H1 (cell line): ENCODE measurements at regions not wholly inside any gene's neighbourhood (a gene's known extent, or its start where the extent isn't known, plus 50 kb on each side); places are given as distances from the start of the nearest gene placed in this dataset.

Experiments
- CTCF ChIA-PET: fragments of 300-600 bp; sonication (Branson Sonifier 250); formaldehyde crosslinking; loops from one replicate; lab custom pipeline; 2021; ENCODE audit not compliant: partially characterized antibody; lab: Charles Lee
- POLR2A ChIA-PET: fragments of 300-600 bp; sonication (Branson Sonifier 250); formaldehyde crosslinking; loops from one replicate; lab custom pipeline; 2021; ENCODE audit warnings: inconsistent platforms; ENCODE audit not compliant: partially characterized antibody; lab: Charles Lee
- DNase-seq, 2 experiments: peaks; one replicate each; pipeline versions ENCODE4 v3.0.0 to v3.0.0-alpha.2; 2010 to 2022; ENCODE audit warnings: low spot score in 2 of 2, low read depth in 1 of 2, mixed read lengths in 1 of 2
- FAIRE-seq: peaks from 2 replicates; lab custom pipeline; 2011; peaks lifted over from hg19 to GRCh38; lab: Jason Lieb, UNC
- H2AFZ ChIP-seq: 2 replicates; pipeline ENCODE4 v1.8.1; 2012; ENCODE audit warnings: low read length, inconsistent platforms
- H2AK5ac ChIP-seq: 2 replicates; pipeline ENCODE4 v1.6.1; 2013; ENCODE audit warnings: low read depth, low read length
- H2BK120ac ChIP-seq: replicated peaks from 2 replicates; pipeline ENCODE3; 2013; ENCODE audit warnings: low read depth, low read length, inconsistent platforms
- H2BK12ac ChIP-seq: 2 replicates; pipeline ENCODE4 v1.6.1; 2013; ENCODE audit warnings: low read depth, low read length
- H2BK15ac ChIP-seq: 2 replicates; pipeline ENCODE4 v1.6.1; 2013; ENCODE audit warnings: low read length
- H2BK20ac ChIP-seq: 2 replicates; pipeline ENCODE4 v1.6.1; 2013; ENCODE audit warnings: low read length
- H2BK5ac ChIP-seq: 2 replicates; pipeline ENCODE4 v1.6.1; 2013; ENCODE audit warnings: low read depth, low read length
- H3K14ac ChIP-seq: 2 replicates; pipeline ENCODE4 v1.6.1; 2013; ENCODE audit warnings: inconsistent platforms; ENCODE audit not compliant: insufficient read length
- H3K18ac ChIP-seq: 2 replicates; pipeline ENCODE4 v1.6.1; 2013; ENCODE audit warnings: low read length; ENCODE audit errors: extremely low read depth
- H3K23ac ChIP-seq: 2 replicates; pipeline ENCODE4 v1.6.1; 2013; ENCODE audit warnings: inconsistent platforms; ENCODE audit not compliant: insufficient read length
- H3K23me2 ChIP-seq: 2 replicates; pipeline ENCODE4 v1.6.1; 2013; ENCODE audit warnings: low read depth, low read length
- H3K27ac ChIP-seq: 2 replicates; pipeline ENCODE4 v1.6.1; 2011; ENCODE audit warnings: low read depth, low read length, inconsistent platforms
- H3K27me3 ChIP-seq, 4 experiments: replicated peaks in 1 of 4; 1 replicate in 1 of 4; 2 replicates in 3 of 4; pipeline versions ENCODE4 v1.6.1 to v1.8.1; 2011 to 2013; ENCODE audit warnings: low read length in 3 of 4, mild to moderate bottlenecking in 3 of 4, inconsistent platforms in 2 of 4, mixed read lengths in 2 of 4, moderate library complexity in 1 of 4; ENCODE audit not compliant: control insufficient read depth in 3 of 4, insufficient read depth in 3 of 4; ENCODE audit errors: extremely low read depth in 1 of 4
- H3K36me3 ChIP-seq, 4 experiments: 2 replicates each; pipeline versions ENCODE4 v1.6.1 to v1.8.1; 2011 to 2013; ENCODE audit warnings: mild to moderate bottlenecking in 4 of 4, low read length in 3 of 4, moderate library complexity in 2 of 4, control low read depth in 1 of 4, inconsistent platforms in 1 of 4; ENCODE audit not compliant: insufficient read depth in 4 of 4, control insufficient read depth in 2 of 4
- H3K4ac ChIP-seq: replicated peaks from 2 replicates; pipeline ENCODE3; 2013; ENCODE audit warnings: low read length, low read depth, mixed read lengths, inconsistent platforms; ENCODE audit not compliant: insufficient read length
- H3K4me1 ChIP-seq, 4 experiments: replicated peaks in 1 of 4; 1 replicate in 1 of 4; 2 replicates in 3 of 4; pipeline versions ENCODE4 v1.6.1 to v1.8.1; 2011 to 2013; ENCODE audit warnings: low read length in 3 of 4, inconsistent platforms in 2 of 4, mixed read lengths in 1 of 4; ENCODE audit not compliant: insufficient read depth in 4 of 4, control insufficient read depth in 3 of 4
- H3K4me2 ChIP-seq, 2 experiments: 2 replicates each; pipeline versions ENCODE4 v1.6.1 to v1.8.1; 2011 to 2013; ENCODE audit warnings: low read depth in 2 of 2, low read length in 2 of 2, control low read depth in 1 of 2, inconsistent platforms in 1 of 2, mild to moderate bottlenecking in 1 of 2; ENCODE audit not compliant: insufficient read depth in 1 of 2
- H3K4me3 ChIP-seq, 4 experiments: fragments of 200-600, 300-600 bp in 1 of 4; sonication (generic), shearing (Covaris generic), sonication (Bioruptor Twin) in 1 of 4; 2 replicates each; pipeline versions ENCODE4 v1.5.1 to v1.8.1; 2011 to 2016; ENCODE audit warnings: low read length in 4 of 4, low read depth in 3 of 4, control low read depth in 2 of 4, inconsistent platforms in 2 of 4, mild to moderate bottlenecking in 2 of 4, mixed read lengths in 1 of 4, moderate library complexity in 1 of 4; ENCODE audit not compliant: insufficient read depth in 2 of 4; ENCODE audit errors: extremely low read depth in 1 of 4
- H3K56ac ChIP-seq: replicated peaks from 2 replicates; pipeline ENCODE3; 2013; ENCODE audit warnings: low read depth, mild to moderate bottlenecking, mixed read lengths, low read length, inconsistent platforms; ENCODE audit not compliant: insufficient read length
- H3K79me1 ChIP-seq: 2 replicates; pipeline ENCODE4 v1.6.1; 2013; ENCODE audit warnings: low read depth, low read length, control low read depth
- H3K79me2 ChIP-seq, 2 experiments: 2 replicates each; pipeline versions ENCODE4 v1.6.1 to v1.8.1; 2012 to 2013; ENCODE audit warnings: low read length in 2 of 2, mild to moderate bottlenecking in 2 of 2, inconsistent platforms in 1 of 2; ENCODE audit not compliant: insufficient read depth in 2 of 2, control insufficient read depth in 1 of 2
- H3K9ac ChIP-seq, 4 experiments: replicated peaks in 1 of 4; 1 replicate in 1 of 4; 2 replicates in 3 of 4; pipeline versions ENCODE4 v1.6.1 to v1.8.1; 2011 to 2013; ENCODE audit warnings: low read depth in 3 of 4, low read length in 3 of 4, control low read depth in 2 of 4, mild to moderate bottlenecking in 2 of 4, moderate library complexity in 2 of 4, inconsistent platforms in 1 of 4; ENCODE audit errors: extremely low read depth in 1 of 4
- H3K9me3 ChIP-seq, 2 experiments: 2 replicates each; pipeline versions ENCODE4 v1.6.1 to v1.8.1; 2012 to 2013; ENCODE audit warnings: mild to moderate bottlenecking in 2 of 2, moderate library complexity in 2 of 2, control low read depth in 1 of 2, inconsistent platforms in 1 of 2, low read depth in 1 of 2, low read length in 1 of 2, mixed read lengths in 1 of 2; ENCODE audit not compliant: insufficient read depth in 2 of 2
- H4K20me1 ChIP-seq, 2 experiments: replicated peaks in 1 of 2; 2 replicates each; pipeline versions ENCODE3 to v1.8.1; 2011 to 2013; ENCODE audit warnings: inconsistent platforms in 2 of 2, low read length in 2 of 2, mild to moderate bottlenecking in 1 of 2; ENCODE audit not compliant: insufficient read depth in 2 of 2, control insufficient read depth in 1 of 2
- H4K5ac ChIP-seq: 2 replicates; pipeline ENCODE4 v1.6.1; 2013; ENCODE audit warnings: low read length, low read depth, mixed read lengths, inconsistent platforms; ENCODE audit not compliant: insufficient read length
- H4K8ac ChIP-seq: 2 replicates; pipeline ENCODE4 v1.8.0; 2013; ENCODE audit warnings: mild to moderate bottlenecking, moderate library complexity, low read length, inconsistent platforms; ENCODE audit not compliant: insufficient read depth; ENCODE audit errors: extremely low read depth
- H4K91ac ChIP-seq: replicated peaks from 2 replicates; pipeline ENCODE3; 2013; ENCODE audit warnings: low read length, mixed read lengths, inconsistent platforms; ENCODE audit not compliant: insufficient read length
- ASH2L ChIP-seq: fragments of 200-600, 300-600 bp; sonication (generic); IDR thresholded peaks from one replicate; pipeline ENCODE4 v1.7.1; 2017; ENCODE audit warnings: low read length
- CEBPB ChIP-seq: IDR thresholded peaks from 2 replicates; pipeline ENCODE4 v1.6.1; 2012; ENCODE audit warnings: low read depth, low read length
- E2F6 ChIP-seq: IDR thresholded peaks from 2 replicates; pipeline ENCODE4 v1.6.1; 2012; ENCODE audit warnings: inconsistent platforms
- EZH2 ChIP-seq: fragments of 200-600 bp; sonication (generic); IDR thresholded peaks from 2 replicates; pipeline ENCODE4 v1.7.1; 2012; ENCODE audit warnings: low read depth, mild to moderate bottlenecking, moderate library complexity, low read length, inconsistent platforms; ENCODE audit not compliant: severe bottlenecking
- JUND ChIP-seq: IDR thresholded peaks from 2 replicates; pipeline ENCODE4 v1.6.1; 2011; ENCODE audit warnings: mild to moderate bottlenecking, improper control_type of control experiment, low read length
- NANOG ChIP-seq: IDR thresholded peaks from 2 replicates; pipeline ENCODE4 v1.6.1; 2011; ENCODE audit warnings: low read length, low read depth, mild to moderate bottlenecking, inconsistent platforms; ENCODE audit not compliant: insufficient read depth, poor library complexity, severe bottlenecking
- PHF8 ChIP-seq: fragments of 200-600 bp; sonication (generic); conservative IDR thresholded peaks from 2 replicates; pipeline ENCODE4 v1.7.1; 2012; ENCODE audit warnings: low read depth, mild to moderate bottlenecking, inconsistent platforms, low read length, moderate library complexity
- POU5F1 ChIP-seq: IDR thresholded peaks from 2 replicates; pipeline ENCODE4 v1.6.1; 2011; ENCODE audit warnings: low read depth, mild to moderate bottlenecking, low read length, moderate library complexity
- RAD21 ChIP-seq, 2 experiments: IDR thresholded peaks in 1 of 2; conservative IDR thresholded peaks in 1 of 2; 2 replicates each; pipeline ENCODE4 v1.6.1; 2011; ENCODE audit warnings: low read depth in 2 of 2, low read length in 2 of 2, improper control_type of control experiment in 1 of 2, inconsistent platforms in 1 of 2, mild to moderate bottlenecking in 1 of 2, moderate library complexity in 1 of 2
- RXRA ChIP-seq: IDR thresholded peaks from 2 replicates; pipeline ENCODE4 v1.6.1; 2011; ENCODE audit warnings: low read depth, mild to moderate bottlenecking, low read length, moderate library complexity; ENCODE audit not compliant: insufficient read depth
- SIN3A ChIP-seq, 2 experiments: IDR thresholded peaks in 1 of 2; conservative IDR thresholded peaks in 1 of 2; 2 replicates each; pipeline ENCODE4 v1.6.1; 2011 to 2012; ENCODE audit warnings: low read length in 2 of 2, improper control_type of control experiment in 1 of 2, low read depth in 1 of 2, mild to moderate bottlenecking in 1 of 2
- SP2 ChIP-seq: IDR thresholded peaks from 2 replicates; pipeline ENCODE4 v1.6.1; 2012; ENCODE audit warnings: mild to moderate bottlenecking, low read length, inconsistent platforms
- SUZ12 ChIP-seq: fragments of 200-600 bp; sonication (generic); IDR thresholded peaks from 2 replicates; pipeline ENCODE4 v1.6.1; 2012; ENCODE audit warnings: mild to moderate bottlenecking, inconsistent platforms, low read length, moderate library complexity, mixed read lengths
- WGBS, 2 experiments: shearing (Covaris generic) in 1 of 2; methylation state at CpG; one replicate each; pipeline versions ENCODE4 v1.1.6 to v1.1.7; 2013 to 2015; ENCODE audit warnings: low lambda C conversion rate in 2 of 2, mixed read lengths in 2 of 2, inconsistent platforms in 1 of 2, low coverage in 1 of 2, missing lambda C conversion rate in 1 of 2; ENCODE audit not compliant: insufficient replicate concordance in 2 of 2, insufficient coverage in 1 of 2, insufficient read length in 1 of 2; ENCODE audit errors: extremely low coverage in 1 of 2, missing lambda C conversion rate in 1 of 2; 5-methylcytosine and 5-hydroxymethylcytosine counted together

DNA sequence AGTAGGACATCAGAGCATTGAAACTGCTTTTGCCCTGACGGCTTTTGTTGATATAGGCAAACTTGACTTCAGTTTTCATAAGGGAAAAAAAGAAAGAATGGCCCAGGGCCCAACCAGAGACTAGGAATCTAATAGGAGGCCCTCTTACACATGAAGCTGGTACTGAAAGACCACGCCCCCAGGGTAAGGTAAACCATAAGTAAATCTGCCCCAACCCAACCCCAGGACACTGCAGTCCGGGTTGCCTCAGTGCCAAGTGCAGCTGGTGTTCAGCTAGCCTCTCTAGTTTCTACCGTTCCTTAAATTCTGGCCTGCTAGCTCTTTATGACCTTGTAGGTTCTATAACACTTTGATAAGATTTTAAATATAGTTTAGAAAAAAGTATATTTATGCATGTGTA, 136.7 kb downstream of the AQP9 start:
- Histone ChIP-seq H3K23ac (no peak overlapping the region), H4K5ac (no peak overlapping the region), H2BK15ac (no peak overlapping the region), H3K9ac (no peak overlapping the region), H2BK5ac (no peak overlapping the region), H2AK5ac (no peak overlapping the region), H2BK120ac (no peak overlapping the region), H4K20me1 (no peaks in the 10 kb centered on the region), H3K4me1 (peaks cover 0 to 4% (median 0%) of the 10 kb centered on the region in 4 experiments; a peak in 2 of 7 replicates), H4K8ac (no peak overlapping the region), H3K4me2 (no peak overlapping the region), H3K56ac (no peak overlapping the region), H3K27ac (no peak overlapping the region), H3K36me3 (no peaks in the 10 kb centered on the region), H3K18ac (no peak overlapping the region), H3K4me3 (no peak overlapping the region), H3K4ac (no peak overlapping the region), H2BK12ac (no peak overlapping the region), H3K14ac (no peak overlapping the region), H3K23me2 (no peaks in the 10 kb centered on the region; the same call in 1 of the 2 replicates), H3K27me3 (no peaks in the 10 kb centered on the region), H2AFZ (no peak overlapping the region), H4K91ac (no peak overlapping the region), H3K9me3 (peaks cover 3% of the 10 kb centered on the region in 2 experiments; a peak in 2 of 4 replicates), H3K79me1 (no peaks in the 10 kb centered on the region), H3K79me2 (no peaks in the 10 kb centered on the region), H2BK20ac (no peak overlapping the region)
- DNase-seq (no peak), FAIRE-seq (no peak)
- POLR2A ChIA-PET = no interaction called here
- WGBS, 2 experiments = 76% methylated on average over 4 of the region's 4 CpGs; no CpG with 5 or more reads in 1 of the 2 experiments
- CTCF ChIA-PET = interaction anchor here (0.8 to 1.0 kb wide), 3 partner anchors 11 to 287 kb away, joined by 3 read pairs; no protein-coding TSS in a partner anchor
- TF ChIP-seq SUZ12 = no peak
- TF ChIP-seq E2F6 = no peak
- TF ChIP-seq EZH2 = no peak
- no peak for TF ChIP-seq RXRA
- TF ChIP-seq CEBPB = no peak
- TF ChIP-seq ASH2L = no peak
- no peak for TF ChIP-seq RAD21 (IDR thresholded peaks at IDR 0.05 in 1 of 2, conservative IDR thresholded peaks at IDR 0.05 in 1 of 2; ENCODE audit: low read depth in 2 of 2, low read length in 2 of 2)
- no peak for TF ChIP-seq SIN3A (conservative IDR thresholded peaks at IDR 0.05 in 1 of 2, IDR thresholded peaks at IDR 0.05 in 1 of 2; ENCODE audit: low read depth in 1 of 2, low read length in 2 of 2)
- TF ChIP-seq JUND = no peak
- TF ChIP-seq NANOG = no peak
- no peak for TF ChIP-seq PHF8
- TF ChIP-seq POU5F1 = no peak
- TF ChIP-seq SP2 = no peak
